ENCODE measurements at regions not wholly inside any gene's neighbourhood (a gene's known extent, or its start where the extent isn't known, plus 50 kb on each side); places are given as distances from the start of the nearest gene placed in this dataset.

GRCh38 chr18:33803636-33804035 lies 225.6 kb downstream of the ASXL3 start:
- H3K4me3 ChIP-seq: no peak overlapping the region
- FAIRE-seq: no peak
- no peaks in the 10 kb centered on the region for H3K36me3 ChIP-seq
- peaks cover 18 to 31% (median 20%) of the 10 kb centered on the region in 3 donors for H3K4me1 ChIP-seq
- ATAC-seq: no peak
- DNase-seq: no peak
- WGBS, 2 donors: 48 to 56% methylated on average over 3 of the region's 3 CpGs
- no peaks in the 10 kb centered on the region for H3K27me3 ChIP-seq
- intact Hi-C loops (cut with DNase I): no loop called here
- TF ChIP-seq CTCF (IDR thresholded peaks at IDR 0.05): no peak
- no peaks in the 10 kb centered on the region for H3K9me3 ChIP-seq
- H3K27ac ChIP-seq: peak overlapping the region in 2 of 4 donors; percentile 42 to 60

GRCh38 chr18:33802955-33803354 lies 224.9 kb downstream of the ASXL3 start:
- H3K9me3 ChIP-seq: no peaks in the 10 kb centered on the region
- no peaks in the 10 kb centered on the region for H3K27me3 ChIP-seq
- peaks cover 18 to 31% (median 20%) of the 10 kb centered on the region in 3 donors for H3K4me1 ChIP-seq
- intact Hi-C loops (cut with DNase I): no loop called here
- DNase-seq: peak; percentile 58 to 87 (median 80)
- TF ChIP-seq CTCF (IDR thresholded peaks at IDR 0.05): no peak
- ATAC-seq: peak; percentile 97 to 99 (median 98)
- FAIRE-seq: peak; percentile 51
- H3K4me3 ChIP-seq: no peak overlapping the region
- WGBS, 2 donors: 4 to 9% methylated on average over 2 of the region's 2 CpGs
- no peaks in the 10 kb centered on the region for H3K36me3 ChIP-seq
- H3K27ac ChIP-seq: peak overlapping the region in 3 of 4 donors; percentile 1 to 60 (median 42)

All from pancreas (tissue), 10 donors.